ENCODE measurements at regions not wholly inside any gene's neighbourhood (a gene's known extent, or its start where the extent isn't known, plus 50 kb on each side); places are given as distances from the start of the nearest gene placed in this dataset.

DNA sequence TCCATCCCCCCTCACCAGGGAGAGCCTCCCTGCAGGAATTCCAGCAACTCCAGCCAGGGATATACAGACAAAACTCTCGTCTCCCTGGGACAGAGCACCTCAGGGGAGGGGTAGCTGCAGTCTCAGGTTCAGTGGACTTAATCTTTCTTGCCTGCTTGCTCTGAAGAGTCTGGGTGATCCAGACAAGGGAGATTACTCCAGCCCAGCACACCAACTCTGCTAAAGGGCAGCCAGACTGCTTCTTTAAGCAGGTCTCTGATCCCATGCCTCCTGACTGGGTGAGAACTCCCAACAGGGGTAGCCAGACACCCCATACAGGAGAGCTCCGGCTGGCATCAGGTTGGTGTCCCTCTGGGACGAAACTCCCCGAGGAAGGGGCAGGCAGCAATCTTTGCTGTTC is 888.7 kb downstream of the RAB28 start:
- no peak for DNase-seq (ENCODE audit: low read depth in 2 of 2, low spot score in 1 of 2)

DNA sequence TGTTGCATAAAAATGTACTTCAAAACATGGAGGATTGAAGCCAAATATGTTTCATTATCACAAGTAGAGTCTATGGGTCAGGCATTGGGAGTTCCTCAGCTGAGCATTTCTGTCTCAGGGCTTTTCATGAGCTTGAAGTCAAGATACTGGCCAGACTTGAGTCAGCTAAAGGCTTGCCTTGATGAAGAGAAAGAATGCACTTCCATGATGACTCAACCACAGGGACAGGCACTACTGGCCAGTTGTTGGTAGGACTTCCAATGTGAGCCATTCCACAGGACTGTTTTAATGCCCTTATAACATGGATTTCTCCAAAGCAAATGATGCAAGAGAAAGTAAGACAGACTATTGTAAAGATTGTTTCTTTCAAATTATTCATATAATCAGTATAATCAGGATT is 895.6 kb downstream of the RAB28 start:
- no peak for DNase-seq (ENCODE audit: low read depth in 2 of 2, low spot score in 1 of 2)

DNA sequence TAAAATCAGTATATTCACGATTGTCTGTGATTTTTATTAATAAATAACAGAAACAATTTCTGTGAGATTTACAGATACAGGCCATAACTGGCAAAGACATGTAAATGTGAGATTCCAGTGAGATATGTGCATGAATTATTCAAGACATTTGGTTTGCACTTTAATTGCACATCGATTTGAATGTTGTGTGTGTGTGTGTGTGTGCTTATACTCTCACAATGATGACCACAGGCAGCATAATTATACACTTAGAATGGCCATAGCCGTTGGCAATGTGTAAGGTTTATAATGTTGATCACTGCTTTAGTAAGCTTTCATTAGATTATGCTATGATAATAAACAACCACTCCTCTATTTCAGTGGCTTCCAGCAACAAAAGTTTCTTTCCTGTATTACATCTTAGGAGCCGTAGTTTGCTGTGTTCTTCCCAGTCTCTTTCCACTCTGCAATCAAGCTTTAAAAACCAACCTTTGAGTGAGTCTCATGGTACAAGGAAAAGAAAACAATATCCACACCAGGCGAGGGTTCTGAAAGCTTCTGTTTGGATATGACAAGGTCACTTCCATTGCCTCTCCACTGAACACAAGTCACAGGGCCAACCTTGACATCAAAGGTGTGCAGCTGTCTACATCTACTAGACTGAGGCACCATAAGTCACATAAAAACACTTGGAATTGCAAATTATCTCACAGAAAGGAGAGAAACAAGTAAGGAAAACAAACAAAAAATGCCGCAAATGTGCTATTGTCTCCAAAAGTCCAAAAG is 897.7 kb downstream of the RAB28 start:
- DNase-seq (ENCODE audit: low read depth in 2 of 2, low spot score in 1 of 2), result no peak

DNA sequence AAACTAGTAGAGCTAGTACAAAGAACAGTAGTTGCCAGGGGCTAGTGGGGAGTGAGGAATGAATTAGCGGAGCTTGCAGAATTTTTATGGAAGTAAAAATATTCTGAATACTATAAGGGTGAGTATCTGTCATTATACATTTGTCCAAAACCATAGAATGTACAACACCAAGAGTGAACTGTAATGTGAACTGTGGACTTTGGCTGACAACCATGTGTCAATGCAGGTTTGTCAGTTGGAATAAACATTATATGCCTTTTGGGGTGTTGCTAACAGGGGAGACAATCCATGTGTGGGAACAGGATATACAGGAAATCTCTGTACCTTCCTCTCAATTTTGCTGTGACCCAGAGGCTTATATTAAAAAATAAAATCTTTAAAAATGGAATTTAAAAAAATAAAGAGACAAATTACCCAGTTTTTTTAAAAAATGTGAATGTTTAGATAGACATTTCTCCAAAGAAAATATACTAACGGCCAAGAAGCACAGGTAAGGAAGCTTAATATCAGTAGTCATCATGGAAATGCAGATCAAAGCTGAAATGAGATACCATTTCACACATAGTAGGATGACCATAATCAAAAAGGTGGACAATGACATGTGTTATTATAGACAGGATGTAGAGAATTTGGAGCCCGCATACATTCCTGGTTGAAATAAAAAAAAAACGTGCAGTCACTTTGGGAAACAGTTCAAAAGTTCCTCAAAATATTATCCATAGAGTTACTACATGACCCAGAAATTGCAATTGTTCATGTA is 899.8 kb downstream of the RAB28 start:
- no peak for DNase-seq (ENCODE audit: low read depth in 2 of 2, low spot score in 1 of 2)

DNA sequence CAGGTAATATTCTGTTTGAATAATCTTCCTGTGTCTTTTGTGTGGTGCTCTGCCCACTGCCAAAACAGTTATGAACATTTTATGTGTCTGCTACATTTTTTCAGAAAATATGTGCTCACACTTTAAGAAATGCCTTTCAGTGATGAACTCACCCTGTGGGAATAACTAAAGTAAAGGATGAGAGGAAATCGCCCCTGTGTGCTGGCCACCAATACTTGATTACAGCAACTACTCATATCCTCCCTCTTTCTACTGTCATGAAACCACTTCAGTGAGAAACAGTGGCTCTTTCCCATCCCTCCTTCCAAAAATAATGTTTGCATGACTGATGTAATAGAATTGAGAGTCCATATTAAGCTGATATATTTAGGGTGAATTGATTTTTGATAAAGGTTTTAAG is 900.9 kb downstream of the RAB28 start:
- DNase-seq (ENCODE audit: low read depth in 2 of 2, low spot score in 1 of 2), result no peak

DNA sequence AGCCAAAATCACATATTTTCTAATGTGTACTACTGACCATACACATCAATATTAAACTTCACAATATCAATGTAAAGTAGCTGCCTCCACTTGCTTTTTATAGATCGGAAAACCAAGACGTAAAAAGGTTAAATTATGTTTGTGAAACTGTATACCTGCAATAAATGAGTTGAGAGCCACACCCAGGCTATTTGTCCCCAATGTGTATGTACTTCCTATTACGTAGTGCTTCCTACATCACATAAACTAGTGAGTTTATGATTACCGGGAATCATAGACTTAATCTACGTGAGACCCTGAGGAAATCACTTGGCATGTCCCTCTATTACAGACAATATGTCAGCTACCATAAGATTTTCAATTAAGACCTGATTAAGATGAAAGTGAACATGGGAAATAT is 903.4 kb downstream of the RAB28 start:
- DNase-seq (ENCODE audit: low read depth in 2 of 2, low spot score in 1 of 2), result no peak

DNA sequence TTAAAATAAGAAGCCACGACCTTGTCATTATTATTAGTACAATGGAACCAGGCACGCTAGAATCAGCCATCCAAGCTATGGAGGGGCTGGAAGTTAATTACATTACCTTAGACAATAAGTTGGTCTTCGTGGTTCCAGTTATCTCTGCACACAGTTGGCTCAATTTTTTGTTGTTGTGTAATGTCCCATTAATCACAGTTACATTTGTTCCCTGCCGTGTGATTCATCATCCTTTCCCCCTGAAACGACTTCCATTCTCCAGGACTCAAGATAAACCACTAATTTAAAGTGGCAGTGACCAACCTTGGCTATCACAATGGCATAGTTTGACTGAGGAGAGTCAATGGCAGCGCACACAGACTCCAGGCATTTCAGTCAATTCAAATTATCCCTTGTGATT is 905.0 kb downstream of the RAB28 start:
- DNase-seq (ENCODE audit: low read depth in 2 of 2, low spot score in 1 of 2), result no peak

DNA sequence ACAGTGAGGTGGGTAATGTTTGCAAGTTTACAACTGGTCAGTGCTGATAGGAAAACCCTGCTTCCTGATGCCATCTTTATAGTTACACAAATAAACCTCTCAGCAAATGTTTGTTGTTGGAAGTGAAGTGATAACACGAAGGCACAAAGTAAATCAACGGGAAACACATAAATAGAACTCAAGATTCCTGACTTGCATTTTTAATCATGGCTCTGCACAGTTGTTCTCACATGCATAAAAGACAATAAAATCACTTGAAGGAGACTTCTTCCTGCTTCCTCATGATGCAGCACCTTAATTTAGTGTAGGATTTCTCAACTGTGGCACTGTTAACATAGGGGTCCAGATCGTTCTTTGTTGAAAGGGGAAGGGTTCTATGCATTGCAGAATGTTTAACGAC is 907.7 kb downstream of the RAB28 start:
- no peak for DNase-seq (ENCODE audit: low read depth in 2 of 2, low spot score in 1 of 2)

DNA sequence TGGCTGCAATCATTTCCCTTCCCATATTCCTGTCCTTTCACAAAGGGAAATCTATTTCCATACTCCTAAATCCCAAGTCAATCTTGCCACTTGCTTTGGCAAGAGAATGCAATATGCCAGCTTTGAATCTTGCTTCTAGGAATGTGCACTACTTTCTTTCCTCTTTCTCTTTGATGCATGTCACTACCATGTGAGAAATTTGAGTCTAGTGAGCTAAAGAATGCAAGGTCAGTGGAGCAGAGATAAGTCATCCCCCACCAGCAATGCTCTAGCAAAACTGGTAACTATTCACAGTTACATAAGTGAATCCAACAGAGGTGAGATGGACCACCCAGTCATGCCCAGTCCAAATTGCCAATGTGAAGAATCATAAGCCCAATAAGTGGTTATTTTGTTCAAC is 910.4 kb downstream of the RAB28 start:
- DNase-seq (ENCODE audit: low read depth in 2 of 2, low spot score in 1 of 2), result no peak

DNA sequence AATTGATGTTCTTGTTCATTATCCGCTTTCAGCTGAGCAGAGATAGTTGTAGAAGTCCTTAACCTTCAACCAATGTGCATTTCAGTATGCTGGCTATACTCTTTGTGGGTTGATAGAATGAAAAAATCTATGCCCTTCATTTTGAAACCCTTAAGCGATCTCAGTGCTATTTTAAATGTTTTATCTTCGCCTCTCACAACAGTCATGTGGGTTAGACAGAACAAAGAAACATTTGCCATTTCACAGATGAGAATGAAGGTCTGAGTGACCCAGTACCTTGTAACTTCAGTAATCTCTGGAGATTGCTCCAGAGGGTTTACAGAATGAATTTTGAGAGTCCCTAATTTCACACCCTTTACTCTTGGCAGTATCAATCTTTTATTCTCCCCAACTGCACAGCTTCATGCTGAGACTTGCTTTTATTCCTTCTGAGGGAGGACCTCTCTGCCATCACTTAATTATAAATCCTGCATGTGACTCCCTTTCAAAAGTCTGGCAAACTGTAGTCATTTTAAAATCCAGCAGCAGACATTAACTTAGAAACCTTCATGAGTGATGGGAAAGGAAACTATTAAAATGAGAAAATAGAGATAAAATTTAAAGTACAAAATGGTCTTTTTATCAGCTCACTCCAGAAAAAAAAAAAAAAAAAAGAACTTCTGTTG is 921.5 kb downstream of the RAB28 start:
- DNase-seq (ENCODE audit: low read depth in 2 of 2, low spot score in 1 of 2), result no peak

DNA sequence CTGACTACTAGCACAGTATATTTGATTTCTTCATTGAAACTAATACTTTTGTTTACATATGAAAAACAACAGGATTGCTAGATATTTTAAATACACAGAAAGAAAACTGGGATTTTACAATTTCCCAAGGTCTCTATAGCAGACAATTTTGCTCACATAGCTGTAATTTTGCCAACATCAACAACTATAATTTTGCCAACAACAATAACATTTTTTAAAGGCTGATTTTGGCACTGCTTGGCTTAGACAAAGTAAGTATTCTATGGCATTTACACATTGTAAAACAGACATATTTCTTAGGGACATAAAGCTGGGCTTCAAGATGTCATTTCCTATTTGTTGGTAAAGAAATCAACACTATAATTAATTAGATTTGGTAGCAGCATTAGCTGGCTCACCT is 922.1 kb downstream of the RAB28 start:
- no peak for DNase-seq (ENCODE audit: low read depth in 2 of 2, low spot score in 1 of 2)

DNA sequence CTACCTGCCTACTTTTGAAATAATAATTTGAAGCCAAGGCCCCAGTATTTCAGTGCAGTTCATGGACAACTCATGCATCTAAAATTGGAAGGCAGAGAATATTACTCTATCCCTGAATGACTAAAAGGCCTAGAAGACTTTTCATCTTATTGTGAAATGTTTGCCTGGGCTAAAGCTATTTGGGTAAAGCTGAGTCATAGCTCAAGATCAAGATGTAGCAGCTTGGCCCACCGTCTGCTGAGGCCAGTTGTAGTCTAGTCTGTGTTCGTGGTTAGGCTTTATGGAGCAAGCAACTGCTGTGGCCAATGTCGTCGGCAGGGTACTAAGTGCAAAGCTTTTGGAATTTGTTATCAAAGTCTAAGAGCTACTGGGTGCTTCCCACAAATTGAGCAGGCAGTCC is 929.1 kb downstream of the RAB28 start:
- no peak for DNase-seq (ENCODE audit: low read depth in 2 of 2, low spot score in 1 of 2)

DNA sequence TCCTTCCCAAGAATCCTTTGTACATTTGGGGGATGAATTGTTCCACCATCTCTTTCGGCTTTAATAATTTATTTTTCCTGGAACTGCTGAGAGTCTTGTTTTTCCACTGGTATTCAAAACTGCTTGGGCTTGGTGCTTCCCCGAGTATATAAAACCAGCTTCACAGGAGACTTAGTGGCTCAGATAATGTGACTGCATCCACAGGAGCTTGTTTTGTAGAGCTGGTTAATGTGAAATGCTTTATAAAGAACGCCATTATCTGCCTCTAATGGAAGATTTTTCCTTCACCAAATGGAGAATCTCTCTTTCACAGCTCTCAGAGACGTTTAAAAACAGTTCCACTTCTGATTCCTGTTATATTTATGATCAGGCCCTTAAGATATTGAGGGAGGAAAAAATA is 935.5 kb downstream of the RAB28 start:
- no peak for DNase-seq (ENCODE audit: low read depth in 2 of 2, low spot score in 1 of 2)

DNA sequence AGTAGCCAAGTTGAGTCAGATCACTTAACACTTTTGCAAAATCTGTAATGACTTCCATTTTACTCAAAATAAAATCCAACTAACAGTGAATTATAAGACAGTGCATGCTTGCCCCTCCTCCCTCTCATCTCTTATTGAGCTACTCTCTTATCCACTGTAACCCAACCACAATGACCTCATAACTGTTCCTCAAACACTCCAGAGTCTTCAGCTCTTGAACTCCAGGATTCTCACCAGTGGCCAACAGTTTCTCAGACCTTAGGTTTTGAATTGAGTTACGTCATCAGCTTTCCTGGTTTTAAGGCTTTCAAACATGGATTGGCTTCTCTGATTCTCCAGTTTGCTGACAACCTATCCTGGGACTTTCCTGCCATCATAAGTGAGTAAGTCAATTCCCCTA is 938.3 kb downstream of the RAB28 start:
- DNase-seq (ENCODE audit: low read depth in 2 of 2, low spot score in 1 of 2), result no peak

DNA sequence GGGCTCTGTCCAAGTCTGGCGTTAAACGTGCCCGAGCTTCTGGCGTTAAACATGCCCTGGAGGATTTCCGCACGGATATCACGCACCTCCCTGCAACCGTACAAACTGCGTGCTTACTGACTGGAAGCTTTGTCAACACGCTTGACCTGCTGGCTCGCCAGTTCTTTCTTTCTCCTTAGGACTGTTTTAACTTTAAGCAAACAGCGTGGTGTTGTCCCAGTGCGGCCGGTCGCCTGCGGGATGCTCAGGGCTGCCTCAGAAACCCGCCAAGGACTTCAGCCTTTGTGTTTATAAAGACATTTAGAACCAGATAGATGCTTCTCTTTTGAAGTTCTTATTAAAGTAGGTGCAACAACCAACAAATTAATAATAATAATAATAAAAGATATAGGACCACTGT is 946.0 kb downstream of the RAB28 start:
- no peak for DNase-seq (ENCODE audit: low read depth in 2 of 2, low spot score in 1 of 2)

DNA sequence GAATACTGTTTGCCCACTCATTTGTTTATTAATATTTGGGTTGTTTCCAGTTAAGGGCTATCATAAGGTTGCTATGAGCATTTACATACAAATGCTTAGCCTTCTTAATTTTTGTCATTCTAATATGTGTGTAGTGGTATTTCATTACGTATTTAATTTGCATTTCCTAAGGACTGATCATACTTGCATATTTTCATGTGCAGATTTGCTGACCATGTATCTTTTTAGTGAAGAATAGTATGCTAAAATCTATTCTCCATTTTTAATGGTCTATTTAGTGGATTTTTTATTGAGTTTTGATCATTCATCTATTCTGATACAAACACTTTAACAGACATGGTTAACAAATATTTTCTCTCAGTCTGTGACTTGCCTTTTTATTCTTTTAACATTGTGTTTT is 949.5 kb downstream of the RAB28 start:
- DNase-seq (ENCODE audit: low read depth in 2 of 2, low spot score in 1 of 2), result no peak

DNA sequence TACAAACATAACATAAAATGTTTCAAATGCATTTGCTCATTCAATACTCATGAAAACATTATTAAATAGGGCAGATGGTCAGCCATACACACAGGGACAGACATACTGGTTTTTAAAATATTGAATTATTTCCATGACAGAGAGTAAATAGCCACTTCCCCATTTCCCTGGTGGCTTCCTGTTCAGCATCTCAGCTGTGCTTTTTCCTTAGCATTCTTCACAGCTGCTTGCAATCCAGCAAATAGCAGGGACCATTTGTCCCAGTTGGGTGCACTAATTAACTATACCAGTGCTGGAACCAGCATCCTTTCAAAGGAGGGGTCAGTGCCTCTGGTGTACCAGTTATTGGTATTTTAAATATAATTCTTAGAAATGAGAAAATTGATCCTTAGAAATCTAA is 964.7 kb downstream of the RAB28 start:
- no peak for DNase-seq (ENCODE audit: low read depth in 2 of 2, low spot score in 1 of 2)

DNA sequence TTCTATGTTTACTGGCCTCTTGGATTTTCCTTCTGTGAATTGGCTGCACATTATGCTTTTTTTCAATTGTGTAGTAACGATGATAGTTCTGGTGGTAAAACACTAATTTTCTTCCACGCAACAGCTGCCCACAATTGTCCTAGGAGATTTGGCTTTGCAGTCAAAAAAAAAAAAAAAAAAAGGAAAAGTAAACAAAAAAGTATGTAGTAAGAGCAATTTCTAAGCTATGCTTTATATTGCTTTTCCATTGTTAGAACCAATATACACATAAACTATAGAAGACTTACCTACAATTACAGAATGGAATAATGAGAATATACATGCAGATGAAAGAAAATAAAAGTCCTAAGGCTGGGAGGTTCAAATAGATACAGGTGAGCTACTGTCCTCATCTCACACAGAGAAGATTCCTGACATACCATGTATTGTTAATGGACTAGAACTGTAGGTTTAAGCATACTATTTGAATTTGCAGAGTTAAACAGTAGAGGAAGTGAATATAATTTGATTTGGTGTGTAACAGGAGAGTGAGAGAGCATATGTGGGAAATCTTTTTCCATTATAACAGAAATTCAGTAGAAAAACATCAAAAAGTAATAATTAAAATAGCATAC is 976.2 kb downstream of the RAB28 start:
- no peak for DNase-seq (ENCODE audit: low read depth in 2 of 2, low spot score in 1 of 2)

DNA sequence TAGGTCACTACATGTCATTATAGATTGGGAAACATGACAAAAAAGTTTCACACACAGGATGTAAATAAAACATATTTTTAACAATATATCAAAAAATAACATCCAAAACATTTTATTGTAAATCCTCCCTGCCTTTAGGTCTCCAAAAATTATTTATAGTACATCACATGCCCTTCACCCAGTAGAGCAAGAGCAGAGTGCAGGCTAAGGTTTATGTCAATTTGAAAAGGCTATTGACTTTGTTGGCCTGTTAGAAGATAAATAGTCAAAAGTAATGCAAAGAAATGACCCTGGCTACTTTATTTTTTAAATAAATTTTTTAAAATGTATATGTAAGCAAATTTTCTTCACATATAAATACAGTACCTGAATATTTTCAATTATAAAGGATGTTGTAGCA is 983.7 kb downstream of the RAB28 start:
- DNase-seq (ENCODE audit: low read depth in 2 of 2, low spot score in 1 of 2), result no peak

DNA sequence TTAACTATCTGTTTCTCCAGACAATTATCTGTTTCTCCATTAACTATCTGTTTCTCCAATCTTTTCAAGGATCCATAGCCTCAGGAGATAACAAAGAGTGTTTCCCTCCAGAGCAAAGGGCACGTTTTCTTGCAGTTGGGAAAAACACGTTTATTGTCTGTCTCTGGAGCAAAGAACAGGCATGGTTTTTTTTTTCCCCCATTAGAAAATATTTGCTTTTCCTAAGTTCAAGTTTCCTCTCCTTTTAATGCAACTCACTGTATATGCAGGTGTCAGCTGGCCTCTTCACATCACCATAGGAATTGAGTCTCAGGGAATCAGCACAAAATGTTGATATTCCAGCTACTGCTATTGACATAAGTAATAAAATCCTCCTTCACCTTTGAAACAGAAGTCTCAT is 984.4 kb downstream of the RAB28 start:
- no peak for DNase-seq (ENCODE audit: low read depth in 2 of 2, low spot score in 1 of 2)

DNA sequence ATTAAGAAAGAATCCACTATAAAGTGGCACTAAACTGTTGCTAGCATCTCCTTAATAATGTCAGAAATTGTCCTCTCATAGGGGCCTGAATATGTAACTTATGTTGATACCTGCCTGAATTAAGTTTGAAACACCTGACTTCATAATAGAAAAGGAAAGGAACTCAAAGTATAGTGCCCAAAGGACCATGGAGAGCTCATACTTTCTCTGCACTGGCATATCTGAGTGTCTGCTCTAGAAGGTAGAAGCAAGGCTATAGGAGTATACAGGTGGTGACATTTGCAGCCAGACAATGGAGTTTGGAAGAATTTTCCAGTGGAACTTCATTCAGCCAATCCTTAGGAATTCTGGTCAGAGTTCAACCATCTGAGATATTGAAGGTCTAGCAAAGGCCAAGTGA is 988.9 kb downstream of the RAB28 start:
- no peak for DNase-seq (ENCODE audit: low read depth in 2 of 2, low spot score in 1 of 2)

All from stimulated activated CD8-positive, alpha-beta memory T cell treated with anti-CD3 and anti-CD28 coated beads, Interleukin-4, amount 100 ng/mL, for 4 hours (primary cell).